ENCODE measurements at regions not wholly inside any gene's neighbourhood (a gene's known extent, or its start where the extent isn't known, plus 50 kb on each side); places are given as distances from the start of the nearest gene placed in this dataset.
"Not testable (repeated sequence)": the region's sequence is repeated elsewhere in the genome, so short reads cannot be mapped to it uniquely, and the experiment has no call there.

GRCh38 chr13:22967669-22968068 is 213.1 kb upstream of the SGCG start:
- DNase-seq (ENCODE audit: low spot score) = no peak

GRCh38 chr13:22979952-22980351 is 200.8 kb upstream of the SGCG start:
- no peak for DNase-seq (ENCODE audit: low spot score)

GRCh38 chr13:22980936-22981335 is 199.8 kb upstream of the SGCG start:
- no peak for DNase-seq (ENCODE audit: low spot score)

- DNase-seq (ENCODE audit: low spot score) = no peak
These were observed 187.6 kb upstream of the SGCG start for GRCh38 chr13:22993148-22993547.

- DNase-seq (ENCODE audit: low spot score) = no peak
These were observed 177.3 kb upstream of the SGCG start for GRCh38 chr13:23003446-23003845.

- DNase-seq (ENCODE audit: low spot score) = no peak
These were observed 173.4 kb upstream of the SGCG start for GRCh38 chr13:23007426-23007825.

GRCh38 chr13:23018143-23018542 is 162.6 kb upstream of the SGCG start:
- DNase-seq (ENCODE audit: low spot score) = no peak

GRCh38 chr13:23020246-23020843 is 160.4 kb upstream of the SGCG start:
- peak; percentile 51 for DNase-seq (ENCODE audit: low spot score)

- no peak for DNase-seq (ENCODE audit: low spot score)
These were observed 158.9 kb upstream of the SGCG start for GRCh38 chr13:23021906-23022305.

GRCh38 chr13:23022704-23023103 is 158.1 kb upstream of the SGCG start:
- DNase-seq (ENCODE audit: low spot score) = no peak

GRCh38 chr13:23025864-23026608 is 154.7 kb upstream of the SGCG start:
- no peak for DNase-seq (ENCODE audit: low spot score)

- DNase-seq (ENCODE audit: low spot score) = no peak
These were observed 141.4 kb upstream of the SGCG start for GRCh38 chr13:23039266-23039935.

- no peak for DNase-seq (ENCODE audit: low spot score)
These were observed 138.6 kb upstream of the SGCG start for GRCh38 chr13:23042181-23042580.

GRCh38 chr13:23044906-23045305 is 135.9 kb upstream of the SGCG start:
- DNase-seq (ENCODE audit: low spot score) = no peak

- DNase-seq (ENCODE audit: low spot score) = no peak
These were observed 130.7 kb upstream of the SGCG start for GRCh38 chr13:23050126-23050525.

GRCh38 chr13:23053711-23054110 is 127.1 kb upstream of the SGCG start:
- not testable (repeated sequence) for DNase-seq (ENCODE audit: low spot score)

- no peak for DNase-seq (ENCODE audit: low spot score)
These were observed 121.6 kb upstream of the SGCG start for GRCh38 chr13:23059173-23059572.

GRCh38 chr13:23060959-23061358 is 119.8 kb upstream of the SGCG start:
- no peak for DNase-seq (ENCODE audit: low spot score)

GRCh38 chr13:23067129-23067528 is 113.7 kb upstream of the SGCG start:
- DNase-seq (ENCODE audit: low spot score) = no peak

- DNase-seq (ENCODE audit: low spot score) = no peak
These were observed 111.2 kb upstream of the SGCG start for GRCh38 chr13:23069566-23069965.

- DNase-seq (ENCODE audit: low spot score) = no peak
These were observed 106.5 kb upstream of the SGCG start for GRCh38 chr13:23074075-23074828.

GRCh38 chr13:23081220-23081619 is 99.6 kb upstream of the SGCG start:
- DNase-seq (ENCODE audit: low spot score) = no peak

GRCh38 chr13:23081901-23082300 is 98.9 kb upstream of the SGCG start:
- DNase-seq (ENCODE audit: low spot score) = no peak

Measured in activated CD4-positive, alpha-beta T cell treated with anti-CD3 and anti-CD28 coated beads, Interleukin-2, Interleukin-4, amounts not matched to agents 100 ng/mL and 50 ng/mL, durations not matched to agents 16 hours and 8 hours (primary cell).